Stimulated activated CD4-positive, alpha-beta T cell treated with anti-CD3 and anti-CD28 coated beads, Interleukin-4, amount 100 ng/mL, for 1 hour (primary cell): ENCODE measurements at regions not wholly inside any gene's neighbourhood (a gene's known extent, or its start where the extent isn't known, plus 50 kb on each side); places are given as distances from the start of the nearest gene placed in this dataset.

Experiments used
- DNase-seq: peaks from one replicate; pipeline ENCODE4 v3.0.0-alpha.2; 2020

- DNase-seq, result no peak
Observed at GRCh38 chr4:145427991-145428390, 53.7 kb upstream of the SMAD1 start.

DNA sequence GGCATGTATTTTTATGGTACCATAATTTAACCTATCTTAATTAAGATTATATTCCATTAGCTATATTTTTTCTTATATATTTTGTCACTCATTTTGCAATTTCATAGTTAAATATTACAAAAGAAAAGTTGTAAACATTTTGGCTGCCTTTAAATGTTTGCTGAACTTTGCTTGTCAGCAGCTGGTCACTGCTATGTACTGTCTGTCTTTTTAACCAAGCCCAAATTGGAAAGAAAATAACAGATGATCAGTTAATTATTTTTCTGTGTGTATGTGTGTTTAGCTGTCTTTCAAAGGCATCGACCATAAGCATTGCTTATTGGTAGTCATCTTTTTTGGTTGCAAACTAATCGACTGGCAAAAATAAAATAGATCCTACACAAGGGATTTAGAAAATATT is 54.4 kb upstream of the SMAD1 start:
- no peak for DNase-seq

- no peak for DNase-seq
Observed at GRCh38 chr4:145423017-145423708, 58.5 kb upstream of the SMAD1 start.

DNA sequence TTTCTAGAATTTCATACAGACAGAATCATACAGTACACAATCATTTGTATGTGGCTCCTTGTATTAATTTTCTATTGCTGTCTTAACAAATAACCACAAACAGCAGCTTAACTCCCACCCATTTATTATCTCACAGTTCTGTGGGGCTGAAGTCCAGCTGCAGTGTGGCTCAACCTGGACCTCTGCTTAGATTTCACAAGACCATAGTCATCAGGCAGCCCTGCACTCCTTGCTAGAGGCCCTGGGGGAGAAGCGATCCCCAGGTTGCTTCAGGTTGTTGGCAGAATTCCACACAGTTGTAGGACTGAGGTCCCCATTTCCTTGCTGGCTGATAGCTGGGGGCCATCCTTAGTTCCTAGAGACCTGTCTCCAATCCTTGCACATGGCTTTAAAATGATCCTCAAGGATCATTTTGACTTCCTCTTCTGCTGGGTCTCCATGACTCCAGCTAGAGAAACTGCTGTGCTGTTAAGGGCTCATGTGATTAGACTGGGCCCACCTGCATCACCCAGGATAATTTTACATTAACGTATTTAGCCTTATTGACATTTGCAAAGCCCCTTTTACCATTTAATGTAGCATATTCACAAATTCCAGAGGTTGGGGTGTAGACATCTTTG is 60.9 kb upstream of the SMAD1 start:
- DNase-seq, result no peak

DNA sequence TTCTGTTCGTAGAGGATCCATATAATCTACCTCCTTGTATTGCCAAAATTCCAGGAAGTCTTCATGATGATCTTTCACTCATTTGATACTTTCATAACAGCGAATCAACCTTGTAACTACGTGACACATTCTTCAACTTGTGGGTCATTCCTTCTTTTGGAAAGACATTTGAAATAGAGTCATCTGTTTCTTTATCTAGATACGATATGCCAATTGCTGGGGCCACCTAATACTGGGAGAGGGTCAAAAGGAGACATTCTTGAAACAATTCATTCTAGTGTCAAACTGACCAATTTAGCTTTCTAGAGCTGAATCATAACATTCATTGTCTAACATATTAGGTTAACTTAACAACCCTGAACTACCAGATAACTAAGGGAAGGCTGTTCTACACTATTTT is 62.9 kb upstream of the SMAD1 start:
- DNase-seq, result no peak

- DNase-seq, result no peak
Observed at GRCh38 chr4:145417348-145418130, 64.1 kb upstream of the SMAD1 start.

GRCh38 chr4:145414841-145415240 is 66.8 kb upstream of the SMAD1 start:
- no peak for DNase-seq

DNA sequence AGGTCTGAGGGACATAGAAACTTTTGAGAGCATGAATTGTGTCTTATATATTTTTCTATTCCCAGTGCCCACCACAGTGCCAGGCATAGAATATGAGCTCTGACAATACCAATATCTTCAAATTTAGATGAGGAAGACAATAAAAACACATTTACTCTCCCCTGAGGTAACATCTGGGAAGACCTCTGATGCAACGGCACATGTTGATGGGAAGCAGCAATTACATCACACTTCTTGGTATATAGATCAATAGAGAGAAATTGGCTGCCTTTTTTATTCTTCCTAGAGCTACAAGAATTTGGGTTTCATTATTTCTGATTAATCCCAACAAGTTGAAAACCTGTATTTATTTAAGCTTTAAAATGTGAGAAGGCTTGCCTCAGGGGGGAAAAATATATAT is 67.4 kb upstream of the SMAD1 start:
- DNase-seq, result no peak

- no peak for DNase-seq
Observed at GRCh38 chr4:145406970-145407369, 74.7 kb upstream of the SMAD1 start.

DNA sequence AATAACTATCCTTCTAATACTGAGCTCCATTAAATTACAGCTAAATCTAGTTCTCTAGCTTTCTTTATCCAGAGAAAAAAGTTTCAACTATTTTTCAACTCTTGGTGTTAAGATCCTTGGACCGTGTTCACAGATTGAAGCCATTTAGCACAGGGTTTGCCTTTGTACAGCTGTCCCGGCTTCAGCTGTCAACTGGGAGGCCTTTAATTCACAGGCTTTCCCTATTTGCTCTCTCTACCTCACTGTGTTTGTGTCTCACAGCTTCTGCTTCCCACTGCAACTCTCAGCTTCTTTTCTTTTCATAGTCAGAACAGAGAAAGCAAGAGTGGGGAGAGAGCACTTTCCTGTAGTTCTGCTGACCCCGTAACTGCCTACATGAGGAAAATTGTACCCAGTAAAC is 76.9 kb upstream of the SMAD1 start:
- DNase-seq, result no peak

DNA sequence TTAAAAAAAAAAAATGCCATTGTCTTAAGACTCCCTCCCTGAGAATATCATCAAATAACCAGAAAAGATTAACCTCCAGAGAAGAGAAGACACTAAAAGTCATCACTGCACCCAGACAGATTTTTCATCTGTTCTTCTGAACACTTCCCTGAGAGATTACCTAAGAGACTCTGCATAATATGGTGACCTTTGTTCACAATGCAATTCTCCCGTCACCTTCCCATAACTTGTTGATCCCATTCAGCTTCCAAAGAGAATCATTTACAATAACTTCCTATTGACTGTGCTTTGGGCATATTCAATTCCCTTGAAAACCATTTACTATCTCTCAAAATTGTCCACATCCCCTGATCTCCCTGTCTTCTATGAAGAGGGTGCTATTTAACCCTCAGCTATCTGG is 85.1 kb upstream of the SMAD1 start:
- DNase-seq, result no peak

DNA sequence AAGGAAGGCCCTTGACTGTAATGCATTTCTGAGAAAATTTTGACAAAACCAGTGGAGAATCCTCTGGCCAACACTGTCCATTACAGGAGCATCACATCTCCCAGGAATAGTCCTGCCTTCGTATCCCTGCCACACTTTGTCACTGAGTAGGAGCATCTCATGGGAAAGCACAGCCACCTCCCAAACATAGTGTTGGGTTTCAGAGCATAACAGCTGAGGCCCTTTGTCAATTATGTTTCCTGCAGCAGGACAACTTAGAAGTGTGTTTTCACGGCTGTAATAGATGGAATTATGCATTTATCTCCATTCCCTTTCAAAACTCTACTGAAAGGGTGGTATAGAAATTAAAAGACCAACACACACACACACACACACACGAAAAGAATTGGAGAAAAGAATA is 91.1 kb upstream of the SMAD1 start:
- no peak for DNase-seq

DNA sequence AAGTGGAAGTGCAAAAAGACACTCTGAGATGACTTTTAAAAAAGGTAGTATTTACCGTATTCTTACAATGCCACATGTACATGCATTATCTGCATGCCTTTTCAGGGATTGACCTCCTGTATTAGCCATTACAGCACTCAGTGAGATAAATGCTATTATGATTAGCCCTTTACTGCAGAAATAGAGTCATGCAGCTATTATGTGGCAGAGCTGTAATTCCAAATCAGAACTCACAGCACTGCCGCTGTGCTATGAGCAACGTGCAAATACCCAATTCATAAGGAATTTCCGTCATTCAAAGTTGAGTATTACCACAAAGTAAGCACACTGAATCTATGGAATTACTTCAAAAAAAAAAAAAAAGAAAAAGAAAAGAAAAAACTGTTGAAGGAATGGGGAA is 92.1 kb upstream of the SMAD1 start:
- DNase-seq, result no peak

- no peak for DNase-seq
Observed at GRCh38 chr4:145388043-145388442, 93.6 kb upstream of the SMAD1 start.

- no peak for DNase-seq
Observed at GRCh38 chr4:145387079-145387478, 94.6 kb upstream of the SMAD1 start.

DNA sequence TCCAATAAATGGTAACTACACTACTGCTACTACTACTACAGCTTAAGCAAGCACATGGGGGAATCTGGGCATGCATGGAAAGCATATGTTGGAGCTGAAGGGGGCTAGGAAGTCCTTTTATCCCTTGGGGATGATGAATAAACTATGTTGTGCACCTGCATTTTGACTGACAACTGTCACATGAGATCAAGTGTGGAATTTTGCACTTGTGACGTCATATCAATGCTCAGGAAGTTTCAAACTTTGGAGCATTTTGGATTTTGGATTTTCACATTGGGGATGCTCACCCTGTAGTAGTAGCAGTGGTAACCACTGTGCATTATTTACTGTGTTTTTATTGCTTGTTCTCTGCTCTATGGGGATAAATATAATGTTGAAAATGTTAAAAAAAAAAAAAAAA is 100.5 kb upstream of the SMAD1 start:
- no peak for DNase-seq

GRCh38 chr4:145380123-145380522 is 101.5 kb upstream of the SMAD1 start:
- DNase-seq, result no peak

GRCh38 chr4:145375416-145375815 is 106.2 kb upstream of the SMAD1 start:
- DNase-seq, result no peak

GRCh38 chr4:145352438-145353145 is 129.1 kb upstream of the SMAD1 start:
- DNase-seq, result no peak

DNA sequence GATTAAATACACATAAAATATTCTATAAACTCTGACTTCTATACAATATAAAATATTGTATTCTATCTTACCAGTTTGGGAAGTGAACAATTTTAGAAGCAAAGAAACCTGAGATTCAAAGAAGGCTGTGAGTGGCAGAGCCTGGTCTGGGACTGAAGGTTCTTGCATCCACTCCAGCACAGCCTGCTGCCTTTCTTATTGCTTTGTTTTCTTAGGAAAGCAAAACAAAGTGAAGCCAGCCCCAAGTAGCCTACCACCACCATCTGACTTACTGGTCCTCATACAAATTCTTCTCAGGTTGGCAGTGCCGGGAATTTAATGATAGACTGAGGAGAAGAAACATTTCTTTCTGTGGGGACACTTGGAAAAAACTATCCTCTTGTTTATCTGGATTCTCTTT is 129.7 kb upstream of the SMAD1 start:
- no peak for DNase-seq

DNA sequence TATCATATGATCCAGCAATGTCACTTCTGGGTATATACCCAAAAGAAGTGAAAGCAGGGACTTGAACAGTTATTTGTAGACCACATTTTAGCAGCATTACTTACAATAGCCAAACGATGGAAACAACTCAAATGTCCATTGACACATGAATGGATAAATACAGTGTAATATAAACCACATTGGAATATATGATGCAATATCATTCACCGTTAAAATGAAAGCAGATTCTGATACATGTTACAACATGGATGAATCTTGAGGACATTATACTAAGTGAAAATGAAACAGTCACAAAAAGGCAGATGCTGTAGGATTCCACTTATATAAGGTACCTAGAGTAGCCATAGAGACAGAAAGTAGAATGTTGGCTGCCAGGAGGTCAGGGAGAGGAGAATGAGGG is 130.5 kb upstream of the SMAD1 start:
- no peak for DNase-seq

DNA sequence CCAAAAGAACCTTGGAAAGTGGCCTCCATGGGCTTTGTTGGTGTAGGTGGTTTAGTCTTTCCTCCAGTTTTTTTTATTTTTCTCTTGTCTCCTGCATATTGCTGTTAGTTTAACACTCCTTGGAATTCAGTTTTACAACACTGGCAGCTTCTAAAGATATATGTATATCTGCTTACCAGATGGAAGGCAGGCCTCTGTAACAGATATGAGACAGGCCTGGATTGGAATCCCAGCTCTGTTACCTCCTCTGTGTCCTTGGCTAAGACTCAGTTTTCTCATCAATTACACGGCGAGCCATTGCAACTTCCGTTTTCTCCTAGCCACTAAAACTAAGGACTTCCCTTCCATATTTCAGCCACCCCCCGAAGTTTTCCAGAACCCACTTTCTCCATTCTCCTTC is 133.4 kb upstream of the SMAD1 start:
- DNase-seq, result no peak

GRCh38 chr4:145347684-145348083 is 134.0 kb upstream of the SMAD1 start:
- DNase-seq, result no peak

DNA sequence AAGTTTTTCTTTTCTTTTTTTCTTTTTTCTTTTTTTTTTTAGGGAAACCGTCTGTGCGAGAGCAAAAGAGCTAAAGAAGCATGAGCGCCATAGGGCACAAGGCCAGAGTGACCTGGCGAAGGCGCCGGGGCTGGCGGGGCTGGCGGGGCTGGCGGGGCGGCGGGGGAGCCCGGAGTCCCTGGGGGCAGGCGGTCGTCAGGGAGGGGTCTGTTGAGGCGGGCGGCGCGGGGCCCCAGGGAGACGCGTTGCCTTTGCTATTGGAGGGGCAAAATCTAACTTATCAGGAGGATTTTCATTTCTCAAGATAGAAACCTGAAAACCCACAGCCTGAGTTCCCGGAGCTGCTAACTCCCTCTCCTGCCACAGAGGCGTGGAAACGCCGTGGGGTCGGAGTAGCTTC is 135.6 kb upstream of the SMAD1 start:
- DNase-seq, result no peak
